ENCODE measurements at regions not wholly inside any gene's neighbourhood (a gene's known extent, or its start where the extent isn't known, plus 50 kb on each side); places are given as distances from the start of the nearest gene placed in this dataset.

DNA sequence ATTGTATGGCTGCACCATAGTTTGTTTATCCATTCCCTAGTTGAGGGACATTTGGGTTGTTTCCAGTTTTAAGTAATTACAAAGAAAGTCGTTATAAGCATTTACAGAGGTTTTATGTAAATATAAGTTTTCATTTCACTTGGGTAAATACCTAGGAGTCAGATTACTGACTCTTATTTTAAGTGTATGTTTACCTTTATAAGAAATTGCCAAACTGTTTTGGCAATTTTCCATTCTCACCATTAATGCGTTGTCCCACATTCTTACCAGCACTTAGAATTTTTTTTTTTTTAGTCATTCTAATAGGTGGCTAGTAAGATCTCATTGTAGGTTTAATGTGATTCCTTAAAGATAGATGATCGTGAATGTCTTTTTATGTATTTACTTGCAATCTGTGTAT lies 121.5 kb upstream of the NR3C2 start:
- peaks cover 4% of the 10 kb centered on the region for H3K36me3 Mint-ChIP-seq
- no peak for DNase-seq (ENCODE audit: extremely low spot score, unreplicated experiment)
- H3K4me3 Mint-ChIP-seq: no peak overlapping the region
- peaks cover 3% of the 10 kb centered on the region for H3K27me3 Mint-ChIP-seq
- no peaks in the 10 kb centered on the region for H3K4me1 Mint-ChIP-seq (ENCODE audit: unreplicated experiment)
- H3K27ac Mint-ChIP-seq: no peak overlapping the region
- no peaks in the 10 kb centered on the region for H3K9me3 Mint-ChIP-seq
- no peak for TF ChIP-seq CTCF (conservative IDR thresholded peaks at IDR 0.05)

- no peak for TF ChIP-seq CTCF (conservative IDR thresholded peaks at IDR 0.05)
- Mint-ChIP-seq H3K27ac (no peak overlapping the region), H3K27me3 (peaks cover 3% of the 10 kb centered on the region), H3K4me3 (no peak overlapping the region), H3K36me3 (no peaks in the 10 kb centered on the region), H3K4me1 (ENCODE audit: unreplicated experiment) (no peaks in the 10 kb centered on the region), H3K9me3 (no peaks in the 10 kb centered on the region)
- no peak for DNase-seq (ENCODE audit: extremely low spot score, unreplicated experiment)
These were observed 119.3 kb upstream of the NR3C2 start for GRCh38 chr4:148561467-148561866.

GRCh38 chr4:148557793-148558192 lies 115.6 kb upstream of the NR3C2 start:
- Mint-ChIP-seq H3K36me3 (no peaks in the 10 kb centered on the region), H3K4me3 (no peak overlapping the region), H3K4me1 (ENCODE audit: unreplicated experiment) (no peaks in the 10 kb centered on the region), H3K27ac (no peak overlapping the region), H3K27me3 (no peaks in the 10 kb centered on the region), H3K9me3 (no peaks in the 10 kb centered on the region)
- DNase-seq (ENCODE audit: extremely low spot score, unreplicated experiment): no peak
- TF ChIP-seq CTCF (conservative IDR thresholded peaks at IDR 0.05): no peak

DNA sequence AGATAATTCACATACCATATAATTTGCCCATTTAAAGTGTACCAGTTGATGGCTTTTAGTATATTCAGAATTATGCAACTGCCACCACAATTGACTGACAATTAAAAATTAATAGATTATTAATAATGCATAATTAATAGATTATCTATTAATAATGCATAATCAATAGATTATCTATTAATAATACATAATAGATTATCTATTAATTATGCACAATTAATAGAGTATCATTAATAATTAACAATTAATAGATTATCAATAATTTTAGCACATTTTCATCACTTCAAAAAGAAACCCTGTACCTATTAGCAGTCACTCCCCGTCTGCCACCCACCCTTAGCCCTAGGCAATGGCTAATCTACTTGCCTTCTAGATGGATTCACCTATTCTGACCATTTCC lies 108.6 kb upstream of the NR3C2 start:
- Mint-ChIP-seq H3K27me3 (no peaks in the 10 kb centered on the region), H3K4me1 (ENCODE audit: unreplicated experiment) (no peaks in the 10 kb centered on the region), H3K36me3 (no peaks in the 10 kb centered on the region), H3K4me3 (no peak overlapping the region), H3K9me3 (no peaks in the 10 kb centered on the region), H3K27ac (no peak overlapping the region)
- no peak for DNase-seq (ENCODE audit: extremely low spot score, unreplicated experiment)
- no peak for TF ChIP-seq CTCF (conservative IDR thresholded peaks at IDR 0.05)

- Mint-ChIP-seq H3K36me3 (no peaks in the 10 kb centered on the region), H3K9me3 (no peaks in the 10 kb centered on the region), H3K4me3 (no peak overlapping the region), H3K27me3 (no peaks in the 10 kb centered on the region), H3K27ac (no peak overlapping the region), H3K4me1 (ENCODE audit: unreplicated experiment) (no peaks in the 10 kb centered on the region)
- no peak for DNase-seq (ENCODE audit: extremely low spot score, unreplicated experiment)
- no peak for TF ChIP-seq CTCF (conservative IDR thresholded peaks at IDR 0.05)
These were observed 100.9 kb upstream of the NR3C2 start for GRCh38 chr4:148542922-148543623.
